Heart left ventricle (tissue), 16 donors: ENCODE measurements at regions not wholly inside any gene's neighbourhood (a gene's known extent, or its start where the extent isn't known, plus 50 kb on each side); places are given as distances from the start of the nearest gene placed in this dataset.

ENCODE experiments used
- ATAC-seq, 4 donors: fragments of 200-7000 bp; cut with Tn5 transposase; one replicate each; pipeline ENCODE4 v1.9.1; 2020 to 2022; ENCODE audit warnings: moderate library complexity in 4 of 4, mild to moderate bottlenecking in 3 of 4, moderate number of reproducible peaks in 1 of 4
- DNase-seq, 5 donors: peaks; one replicate each; pipeline ENCODE4 v3.0.0-alpha.2; 2020
- H3K27ac ChIP-seq, 12 donors: fragments of 200-600 bp; sonication (generic) in 4 of 12; one replicate each; pipeline versions ENCODE4 v1.5.0 to v1.8.0; 2016 to 2022; ENCODE audit warnings: mild to moderate bottlenecking in 2 of 12
- H3K27me3 ChIP-seq, 9 donors: fragments of 200-600 bp; sonication (generic) in 2 of 9; one replicate each; pipeline versions ENCODE4 v1.5.1 to v1.8.0; 2016 to 2022; ENCODE audit warnings: mild to moderate bottlenecking in 3 of 9
- H3K36me3 ChIP-seq, 9 donors: fragments of 200-600 bp; sonication (generic) in 2 of 9; one replicate each; pipeline versions ENCODE4 v1.5.0 to v1.8.0; 2018 to 2022; ENCODE audit warnings: mild to moderate bottlenecking in 2 of 9
- H3K4me1 ChIP-seq, 12 donors: fragments of 200-600 bp; sonication (generic) in 4 of 12; one replicate each; pipeline versions ENCODE4 v1.5.0 to v1.8.0; 2016 to 2022; ENCODE audit warnings: mild to moderate bottlenecking in 3 of 12
- H3K4me3 ChIP-seq, 12 donors: fragments of 200-600 bp; sonication (generic) in 4 of 12; one replicate each; pipeline versions ENCODE4 v1.5.0 to v1.8.0; 2017 to 2022; ENCODE audit warnings: mild to moderate bottlenecking in 9 of 12, moderate library complexity in 4 of 12
- H3K9me3 ChIP-seq, 12 donors: fragments of 200-600 bp; sonication (generic) in 4 of 12; one replicate each; pipeline versions ENCODE4 v1.5.0 to v1.8.0; 2016 to 2022; ENCODE audit warnings: mild to moderate bottlenecking in 1 of 12
- POLR2A ChIP-seq, 2 donors: fragments of 450-650 bp; IDR thresholded peaks; one replicate each; pipeline ENCODE4 v1.6.1; 2017; ENCODE audit warnings: antibody characterized with exemption in 2 of 2, mild to moderate bottlenecking in 2 of 2, moderate library complexity in 2 of 2
- WGBS, 4 donors: extraction: QIAGEN DNeasy Blood & Tissue Kit in 2 of 4; methylation state at CpG; one replicate each; pipeline versions ENCODE4 v1.1.5 to v1.1.7; 2013 to 2018; 5-methylcytosine and 5-hydroxymethylcytosine counted together
- intact Hi-C, 10 donors: fragments of 100-400 bp; cut with DNase I; formaldehyde crosslinking; loops; one replicate each; pipeline versions ENCODE4 v1.11.1 to v1.14.2; 2022
- TF ChIP-seq, protein P1 (sequence below), 12 donors: fragments of 200-600 bp; sonication (generic) in 4 of 12; IDR thresholded peaks; one replicate each; pipeline versions ENCODE4 v1.5.0 to v1.8.0; 2018 to 2022; ENCODE audit warnings: antibody characterized with exemption in 12 of 12, mild to moderate bottlenecking in 5 of 12
- donor health status: ischemic (EF 13 %, LVEDD 7.1; RV severe dilation, severe dysfunction).
- donor health status: healthy with polysubstance abuse.
- donor health status: DM: no; HTN: yes; CAD: no.
- donor health status: DM: no; HTN: no; CAD: no.
- donor health status: ischemic (EF 25% LVEDD 6.9; RV normal size, moderate dysfunction).
- donor health status: ischemic (EF 25% LVEDD 5.7; RV mildly dilated, moderate dysfunction).
- donor health status: healthy.
- donor health status: DM: yes; HTN: yes; CAD: no.
- donor health status: ischemic (EF 35%, LVEDD 5.7; RV mildly dilated, moderate dysfunction).
- donor health status: nonischemic (EF 11% LVEDD 7.7; RV severe dilation, severe dysfunction).
- donor health status: DM: yes; HTN: yes; CAD: no.
- donor health status: PGD.
- donor health status: ischemic (EF 29% LVEDD 5.4; RV normal size, mild dysfunction).
- donor health status: nonischemic (EF 23%, LVEDD 6.1; RV moderate dilation, normal function).

DNA sequence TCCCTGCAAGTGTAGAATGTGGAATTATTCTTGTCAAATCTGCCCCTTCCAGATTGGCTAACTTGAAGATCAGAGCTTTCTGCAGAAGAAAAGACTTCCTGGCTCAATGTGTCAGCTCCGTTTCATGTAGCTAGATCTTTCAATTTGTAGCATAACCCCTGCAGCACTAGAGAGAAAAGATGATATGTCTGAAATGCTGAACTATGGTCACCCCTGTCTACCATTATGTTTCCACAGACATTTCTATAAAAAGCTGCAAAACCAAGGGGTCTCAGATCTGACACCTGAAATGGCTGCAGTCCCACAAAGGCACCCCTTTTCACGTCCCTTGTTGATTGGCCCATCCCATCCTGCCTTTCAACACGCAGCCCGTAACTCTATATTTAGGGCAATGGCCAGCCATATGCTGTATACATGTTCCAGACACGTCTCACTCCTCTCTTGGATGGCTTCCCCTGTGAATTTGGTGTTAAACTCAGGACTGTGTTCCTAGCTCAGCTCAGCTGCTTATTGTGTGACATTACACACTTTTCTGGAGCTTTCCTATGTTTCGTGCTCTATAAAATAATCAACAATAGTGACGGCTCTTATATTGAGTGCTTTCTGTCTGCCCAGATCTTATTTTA, 648.6 kb upstream of the CELF2 start:
- TF ChIP-seq POLR2A (IDR thresholded peaks at IDR 0.05): no peak
- TF ChIP-seq, protein P1, sequence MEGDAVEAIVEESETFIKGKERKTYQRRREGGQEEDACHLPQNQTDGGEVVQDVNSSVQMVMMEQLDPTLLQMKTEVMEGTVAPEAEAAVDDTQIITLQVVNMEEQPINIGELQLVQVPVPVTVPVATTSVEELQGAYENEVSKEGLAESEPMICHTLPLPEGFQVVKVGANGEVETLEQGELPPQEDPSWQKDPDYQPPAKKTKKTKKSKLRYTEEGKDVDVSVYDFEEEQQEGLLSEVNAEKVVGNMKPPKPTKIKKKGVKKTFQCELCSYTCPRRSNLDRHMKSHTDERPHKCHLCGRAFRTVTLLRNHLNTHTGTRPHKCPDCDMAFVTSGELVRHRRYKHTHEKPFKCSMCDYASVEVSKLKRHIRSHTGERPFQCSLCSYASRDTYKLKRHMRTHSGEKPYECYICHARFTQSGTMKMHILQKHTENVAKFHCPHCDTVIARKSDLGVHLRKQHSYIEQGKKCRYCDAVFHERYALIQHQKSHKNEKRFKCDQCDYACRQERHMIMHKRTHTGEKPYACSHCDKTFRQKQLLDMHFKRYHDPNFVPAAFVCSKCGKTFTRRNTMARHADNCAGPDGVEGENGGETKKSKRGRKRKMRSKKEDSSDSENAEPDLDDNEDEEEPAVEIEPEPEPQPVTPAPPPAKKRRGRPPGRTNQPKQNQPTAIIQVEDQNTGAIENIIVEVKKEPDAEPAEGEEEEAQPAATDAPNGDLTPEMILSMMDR (IDR thresholded peaks at IDR 0.05): no peak
- 69 to 83% (median 77%) methylated on average over 7 of the region's 7 CpGs for WGBS, 4 donors
- intact Hi-C loops: no loop called here
- ATAC-seq (no peak), DNase-seq (no peak)
- Histone ChIP-seq H3K9me3 (no peaks in the 10 kb centered on the region), H3K4me1 (peaks cover 0 to 6% (median 0%) of the 10 kb centered on the region in 12 donors), H3K4me3 (no peak overlapping the region), H3K36me3 (no peaks in the 10 kb centered on the region), H3K27me3 (no peaks in the 10 kb centered on the region), H3K27ac (no peak overlapping the region)

DNA sequence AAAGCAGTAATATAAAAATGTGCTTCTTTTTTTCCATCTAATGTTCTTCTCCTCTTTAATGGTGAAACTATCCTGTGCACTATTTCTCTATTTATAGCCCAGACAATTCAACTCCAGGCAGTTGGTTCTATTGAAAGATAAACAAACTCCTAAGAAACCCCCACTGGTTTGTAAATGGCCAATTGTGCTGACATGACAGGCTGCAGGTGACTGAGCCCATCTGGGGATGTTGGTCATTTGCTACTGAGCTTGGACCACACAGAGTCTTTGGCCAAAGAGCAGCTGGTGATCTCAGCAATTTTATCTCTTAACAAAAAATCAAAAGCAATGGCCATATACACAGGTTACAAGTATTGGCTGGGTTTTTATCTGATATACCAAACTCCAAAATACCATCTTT, 631.8 kb upstream of the CELF2 start:
- no peak overlapping the region for H3K4me3 ChIP-seq
- DNase-seq (no peak), ATAC-seq (no peak)
- no peak for TF ChIP-seq POLR2A (IDR thresholded peaks at IDR 0.05)
- TF ChIP-seq, protein P1 (IDR thresholded peaks at IDR 0.05): no peak
- peaks cover 0 to 14% (median 0%) of the 10 kb centered on the region in 12 donors for H3K9me3 ChIP-seq
- no peaks in the 10 kb centered on the region for H3K27me3 ChIP-seq
- H3K36me3 ChIP-seq: no peaks in the 10 kb centered on the region
- no peaks in the 10 kb centered on the region for H3K4me1 ChIP-seq
- intact Hi-C loops: no loop called here
- H3K27ac ChIP-seq: no peak overlapping the region

DNA sequence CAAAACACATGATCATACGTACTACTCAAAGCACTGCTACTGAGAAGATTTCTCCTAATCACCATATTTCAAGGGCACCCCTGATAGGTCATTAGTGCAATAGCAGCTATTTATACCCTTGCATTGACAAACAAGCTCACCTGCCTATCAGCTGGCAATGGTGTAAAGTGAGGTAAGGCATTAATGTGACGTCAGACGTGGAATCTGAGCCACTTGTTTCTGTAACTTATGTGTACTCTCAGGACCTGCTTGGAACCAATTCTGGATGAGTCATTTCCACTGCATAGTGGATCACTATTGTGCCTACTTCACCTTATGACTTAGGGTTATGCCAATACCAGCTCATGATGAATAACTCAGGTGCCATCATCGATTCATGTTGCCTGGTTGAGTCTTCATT, 628.5 kb upstream of the CELF2 start:
- ATAC-seq (no peak), DNase-seq (no peak)
- H3K4me3 ChIP-seq: no peak overlapping the region
- WGBS, 4 donors: 87 to 92% (median 91%) methylated on average over 4 of the region's 4 CpGs
- intact Hi-C loops: no loop called here
- no peaks in the 10 kb centered on the region for H3K27me3 ChIP-seq
- H3K9me3 ChIP-seq: peaks cover 0 to 5% (median 0%) of the 10 kb centered on the region in 12 donors
- H3K36me3 ChIP-seq: no peaks in the 10 kb centered on the region
- H3K27ac ChIP-seq: no peak overlapping the region
- TF ChIP-seq, protein P1 (IDR thresholded peaks at IDR 0.05): no peak
- TF ChIP-seq POLR2A (IDR thresholded peaks at IDR 0.05): no peak
- no peaks in the 10 kb centered on the region for H3K4me1 ChIP-seq

DNA sequence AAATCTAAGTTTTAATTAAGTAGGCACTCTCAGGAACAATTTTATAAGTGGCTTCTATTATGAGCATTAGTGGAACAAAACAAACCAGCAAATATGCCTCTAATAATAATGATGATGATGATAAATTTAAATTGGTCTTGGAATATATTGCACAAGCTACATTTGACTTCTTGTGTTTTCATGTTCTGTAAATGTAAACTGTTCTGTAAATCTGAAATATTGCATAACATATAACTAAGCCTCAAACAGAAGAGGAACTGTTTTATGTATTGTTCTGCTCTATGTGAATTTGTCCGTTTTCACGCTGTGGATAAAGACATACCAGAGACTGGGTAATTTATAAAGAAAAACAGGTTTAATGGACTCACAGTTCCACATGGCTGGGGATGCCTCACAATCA, 625.2 kb upstream of the CELF2 start:
- WGBS, 4 donors: 88 to 97% (median 92%) methylated on average over 2 of the region's 2 CpGs
- H3K27ac ChIP-seq: no peak overlapping the region
- no peaks in the 10 kb centered on the region for H3K4me1 ChIP-seq
- DNase-seq (no peak), ATAC-seq (no peak)
- H3K27me3 ChIP-seq: no peaks in the 10 kb centered on the region
- intact Hi-C loops: no loop called here
- H3K36me3 ChIP-seq: no peaks in the 10 kb centered on the region
- no peak for TF ChIP-seq POLR2A (IDR thresholded peaks at IDR 0.05)
- TF ChIP-seq, protein P1 (IDR thresholded peaks at IDR 0.05): no peak
- H3K4me3 ChIP-seq: no peak overlapping the region
- peaks cover 0 to 9% (median 0%) of the 10 kb centered on the region in 12 donors for H3K9me3 ChIP-seq
